Liver (tissue), 8 donors: ENCODE measurements at regions not wholly inside any gene's neighbourhood (a gene's known extent, or its start where the extent isn't known, plus 50 kb on each side); places are given as distances from the start of the nearest gene placed in this dataset.

ENCODE experiments used
- DNase-seq: peaks from one replicate; pipeline ENCODE4 v3.0.0-alpha.2; 2017; ENCODE audit warnings: low spot score
- H3K27ac ChIP-seq, 2 donors: one replicate each; pipeline ENCODE4 v1.7.0; 2013; ENCODE audit warnings: inconsistent platforms in 2 of 2, low read length in 2 of 2, control low read depth in 1 of 2, low read depth in 1 of 2, mild to moderate bottlenecking in 1 of 2
- H3K27me3 ChIP-seq, 4 donors: one replicate each; pipeline versions ENCODE4 v1.6.1 to v1.7.0; 2013; ENCODE audit warnings: low read length in 3 of 4, inconsistent platforms in 1 of 4, mild to moderate bottlenecking in 1 of 4, moderate library complexity in 1 of 4; ENCODE audit not compliant: control insufficient read depth in 4 of 4, insufficient read depth in 4 of 4
- H3K36me3 ChIP-seq, 4 donors: one replicate each; pipeline versions ENCODE4 v1.6.1 to v1.7.0; 2013; ENCODE audit warnings: low read length in 3 of 4, mild to moderate bottlenecking in 3 of 4, low read depth in 1 of 4, moderate library complexity in 1 of 4; ENCODE audit not compliant: control insufficient read depth in 4 of 4, insufficient read depth in 3 of 4
- H3K4me1 ChIP-seq, 4 donors: one replicate each; pipeline versions ENCODE4 v1.6.1 to v1.7.0; 2013; ENCODE audit warnings: low read length in 3 of 4, mild to moderate bottlenecking in 3 of 4, moderate library complexity in 1 of 4; ENCODE audit not compliant: control insufficient read depth in 4 of 4, insufficient read depth in 4 of 4
- H3K4me3 ChIP-seq, 3 donors: one replicate each; pipeline versions ENCODE4 v1.6.1 to v1.7.0; 2013; ENCODE audit warnings: low read length in 3 of 3, control low read depth in 1 of 3, low read depth in 1 of 3, mild to moderate bottlenecking in 1 of 3
- H3K9ac ChIP-seq, 2 donors: one replicate each; pipeline ENCODE4 v1.7.0; 2013; ENCODE audit warnings: low read length in 2 of 2, mild to moderate bottlenecking in 2 of 2, moderate library complexity in 2 of 2, control low read depth in 1 of 2, low read depth in 1 of 2
- H3K9me3 ChIP-seq, 4 donors: one replicate each; pipeline versions ENCODE4 v1.6.1 to v1.7.0; 2013; ENCODE audit warnings: low read length in 3 of 4; ENCODE audit not compliant: control insufficient read depth in 4 of 4
- ATF3 ChIP-seq: IDR thresholded peaks from 2 replicates; pipeline ENCODE4 v1.6.1; 2016; ENCODE audit warnings: antibody characterized with exemption
- CTCF ChIP-seq: fragments of 150-350 bp; IDR thresholded peaks from 2 replicates; pipeline ENCODE4 v1.5.1; 2017; ENCODE audit warnings: improper control_type of control experiment, low read depth, low read length; ENCODE audit not compliant: missing input control
- EGR1 ChIP-seq, 2 donors: IDR thresholded peaks; 2 replicates each; pipeline ENCODE4 v1.6.1; 2016 to 2018; ENCODE audit warnings: antibody characterized with exemption in 2 of 2, low read depth in 2 of 2
- FOXA1 ChIP-seq: IDR thresholded peaks from 2 replicates; pipeline ENCODE4 v1.6.1; 2016; ENCODE audit warnings: antibody characterized with exemption
- FOXA2 ChIP-seq: IDR thresholded peaks from 2 replicates; pipeline ENCODE4 v1.6.1; 2016; ENCODE audit warnings: antibody characterized with exemption
- GABPA ChIP-seq, 2 donors: IDR thresholded peaks in 1 of 2; conservative IDR thresholded peaks in 1 of 2; 2 replicates each; pipeline ENCODE4 v1.6.1; 2016; ENCODE audit warnings: antibody characterized with exemption in 2 of 2, mild to moderate bottlenecking in 1 of 2, moderate library complexity in 1 of 2
- HNF4A ChIP-seq, 2 donors: conservative IDR thresholded peaks; 2 replicates each; pipeline ENCODE4 v1.6.1; 2016; ENCODE audit warnings: antibody characterized with exemption in 2 of 2, mild to moderate bottlenecking in 2 of 2
- HNF4G ChIP-seq: IDR thresholded peaks from 2 replicates; pipeline ENCODE4 v1.6.1; 2016; ENCODE audit warnings: antibody characterized with exemption
- JUND ChIP-seq, 2 donors: IDR thresholded peaks; 2 replicates each; pipeline ENCODE4 v1.6.1; 2016; ENCODE audit warnings: antibody characterized with exemption in 2 of 2
- NR2F2 ChIP-seq: IDR thresholded peaks from 2 replicates; pipeline ENCODE4 v1.6.1; 2016; ENCODE audit warnings: antibody characterized with exemption
- RAD21 ChIP-seq, 2 donors: IDR thresholded peaks; 2 replicates each; pipeline ENCODE4 v1.6.1; 2016; ENCODE audit warnings: antibody characterized with exemption in 2 of 2, mild to moderate bottlenecking in 2 of 2
- RXRA ChIP-seq, 2 donors: IDR thresholded peaks; 2 replicates each; pipeline ENCODE4 v1.6.1; 2017 to 2018; ENCODE audit warnings: antibody characterized with exemption in 2 of 2, mild to moderate bottlenecking in 1 of 2
- SP1 ChIP-seq: IDR thresholded peaks from 2 replicates; pipeline ENCODE4 v1.6.1; 2018; ENCODE audit warnings: antibody characterized with exemption, mild to moderate bottlenecking
- TAF1 ChIP-seq: conservative IDR thresholded peaks from 2 replicates; pipeline ENCODE4 v1.6.1; 2016; ENCODE audit warnings: antibody characterized with exemption, mild to moderate bottlenecking
- YY1 ChIP-seq: IDR thresholded peaks from 2 replicates; pipeline ENCODE4 v1.6.1; 2016; ENCODE audit warnings: antibody characterized with exemption, mild to moderate bottlenecking
- ZBTB33 ChIP-seq: IDR thresholded peaks from 2 replicates; pipeline ENCODE4 v1.6.1; 2016; ENCODE audit warnings: antibody characterized with exemption
- WGBS: extraction: QIAGEN DNeasy Blood & Tissue Kit; methylation state at CpG from one replicate; pipeline ENCODE4 v1.1.7; 2013; 5-methylcytosine and 5-hydroxymethylcytosine counted together
- TF ChIP-seq, protein P1 (sequence below): IDR thresholded peaks from 2 replicates; pipeline ENCODE4 v1.6.1; 2016; ENCODE audit warnings: antibody characterized with exemption, mild to moderate bottlenecking
- TF ChIP-seq, protein P2 (sequence below): IDR thresholded peaks from 2 replicates; pipeline ENCODE4 v1.6.1; 2016; ENCODE audit warnings: antibody characterized with exemption
- donor health status: healthy.
- donor health status: healthy.
- donor health status: healthy.
- donor health status: healthy.
- donor health status: healthy.

- Histone ChIP-seq H3K9ac (no peak overlapping the region), H3K4me1 (no peaks in the 10 kb centered on the region), H3K27me3 (peaks cover 0 to 2% (median 0%) of the 10 kb centered on the region in 4 donors), H3K36me3 (no peaks in the 10 kb centered on the region), H3K4me3 (no peak overlapping the region), H3K9me3 (no peaks in the 10 kb centered on the region), H3K27ac (no peak overlapping the region)
- TF ChIP-seq, protein P1, sequence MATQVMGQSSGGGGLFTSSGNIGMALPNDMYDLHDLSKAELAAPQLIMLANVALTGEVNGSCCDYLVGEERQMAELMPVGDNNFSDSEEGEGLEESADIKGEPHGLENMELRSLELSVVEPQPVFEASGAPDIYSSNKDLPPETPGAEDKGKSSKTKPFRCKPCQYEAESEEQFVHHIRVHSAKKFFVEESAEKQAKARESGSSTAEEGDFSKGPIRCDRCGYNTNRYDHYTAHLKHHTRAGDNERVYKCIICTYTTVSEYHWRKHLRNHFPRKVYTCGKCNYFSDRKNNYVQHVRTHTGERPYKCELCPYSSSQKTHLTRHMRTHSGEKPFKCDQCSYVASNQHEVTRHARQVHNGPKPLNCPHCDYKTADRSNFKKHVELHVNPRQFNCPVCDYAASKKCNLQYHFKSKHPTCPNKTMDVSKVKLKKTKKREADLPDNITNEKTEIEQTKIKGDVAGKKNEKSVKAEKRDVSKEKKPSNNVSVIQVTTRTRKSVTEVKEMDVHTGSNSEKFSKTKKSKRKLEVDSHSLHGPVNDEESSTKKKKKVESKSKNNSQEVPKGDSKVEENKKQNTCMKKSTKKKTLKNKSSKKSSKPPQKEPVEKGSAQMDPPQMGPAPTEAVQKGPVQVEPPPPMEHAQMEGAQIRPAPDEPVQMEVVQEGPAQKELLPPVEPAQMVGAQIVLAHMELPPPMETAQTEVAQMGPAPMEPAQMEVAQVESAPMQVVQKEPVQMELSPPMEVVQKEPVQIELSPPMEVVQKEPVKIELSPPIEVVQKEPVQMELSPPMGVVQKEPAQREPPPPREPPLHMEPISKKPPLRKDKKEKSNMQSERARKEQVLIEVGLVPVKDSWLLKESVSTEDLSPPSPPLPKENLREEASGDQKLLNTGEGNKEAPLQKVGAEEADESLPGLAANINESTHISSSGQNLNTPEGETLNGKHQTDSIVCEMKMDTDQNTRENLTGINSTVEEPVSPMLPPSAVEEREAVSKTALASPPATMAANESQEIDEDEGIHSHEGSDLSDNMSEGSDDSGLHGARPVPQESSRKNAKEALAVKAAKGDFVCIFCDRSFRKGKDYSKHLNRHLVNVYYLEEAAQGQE, result no peak
- no peak for TF ChIP-seq HNF4G
- no peak for TF ChIP-seq EGR1 (IDR thresholded peaks at IDR 0.05; ENCODE audit: low read depth in 2 of 2)
- no peak for TF ChIP-seq HNF4A (conservative IDR thresholded peaks at IDR 0.05)
- no peak for TF ChIP-seq JUND (IDR thresholded peaks at IDR 0.05)
- no peak for TF ChIP-seq SP1
- no peak for TF ChIP-seq RXRA (IDR thresholded peaks at IDR 0.05)
- no peak for TF ChIP-seq NR2F2
- TF ChIP-seq GABPA (IDR thresholded peaks at IDR 0.05 in 1 of 2, conservative IDR thresholded peaks at IDR 0.05 in 1 of 2), result no peak
- TF ChIP-seq RAD21 (IDR thresholded peaks at IDR 0.05), result no peak
- TF ChIP-seq FOXA1, result no peak
- TF ChIP-seq YY1, result no peak
- TF ChIP-seq, protein P2, sequence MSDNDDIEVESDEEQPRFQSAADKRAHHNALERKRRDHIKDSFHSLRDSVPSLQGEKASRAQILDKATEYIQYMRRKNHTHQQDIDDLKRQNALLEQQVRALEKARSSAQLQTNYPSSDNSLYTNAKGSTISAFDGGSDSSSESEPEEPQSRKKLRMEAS, result no peak
- no peak for TF ChIP-seq TAF1
- no peak for TF ChIP-seq ATF3
- no peak for TF ChIP-seq ZBTB33
- no peak for TF ChIP-seq CTCF
- TF ChIP-seq FOXA2, result no peak
- WGBS, result 71% methylated on average over 2 of the region's 2 CpGs
- no peak for DNase-seq
Measured at GRCh38 chr10:62866451-62866850, 50.3 kb upstream of the EGR2 start.
